Motor neuron (in vitro differentiated cells): ENCODE measurements at regions not wholly inside any gene's neighbourhood (a gene's known extent, or its start where the extent isn't known, plus 50 kb on each side); places are given as distances from the start of the nearest gene placed in this dataset.
A peak's percentile ranks its signal among the peaks of the same experiment; 100 is the strongest.
"Not testable (repeated sequence)": the region's sequence is repeated elsewhere in the genome, so short reads cannot be mapped to it uniquely, and the experiment has no call there.

Experiments used
- ATAC-seq, 8 experiments: fragments of 200-7000 bp; cut with Tn5 transposase; replicated peaks in 6 of 8; 2 replicates each; pipeline ENCODE4 v1.8.0; 2021; ENCODE audit warnings: mild to moderate bottlenecking in 8 of 8, moderate library complexity in 8 of 8
- H3K27ac ChIP-seq, 2 donors: fragments of 250-450 bp; sonication (Bioruptor Pico); 2 replicates each; pipeline ENCODE4 v1.9.0; 2021; ENCODE audit warnings: antibody characterized with exemption in 2 of 2, mild to moderate bottlenecking in 2 of 2, moderate library complexity in 1 of 2
- H3K4me1 ChIP-seq, 2 donors: fragments of 250-450 bp; sonication (Bioruptor Pico); replicated peaks in 1 of 2; 2 replicates each; pipeline ENCODE4 v1.6.1; 2021; ENCODE audit warnings: antibody characterized with exemption in 2 of 2, mild to moderate bottlenecking in 2 of 2, moderate library complexity in 1 of 2
- H3K4me3 ChIP-seq, 5 donors: fragments of 250-450 bp; sonication (Bioruptor Pico); 2 replicates each; pipeline ENCODE4 v1.9.0; 2021; ENCODE audit warnings: antibody characterized with exemption in 5 of 5, mild to moderate bottlenecking in 5 of 5, moderate library complexity in 4 of 5
- WGBS, 10 experiments: fragments of 450-650 bp; shearing (Covaris generic); methylation state at CpG; one replicate each; pipeline ENCODE4 v1.0.0; 2022; 5-methylcytosine and 5-hydroxymethylcytosine counted together
- in situ Hi-C, 9 experiments: fragments of 400-800 bp; cut with MboI; loops; one replicate each; pipeline ENCODE4 v1.15.0; 2021; ENCODE audit warnings: low sequenced_read_pairs in 9 of 9, low pct_unique_long_range_greater_than_20kb in 2 of 9; ENCODE audit not compliant: unreplicated experiment in 9 of 9

- WGBS, 10 experiments = 15 to 93% (median 66%) methylated on average over 2 to 7 of the region's 7 CpGs
- H3K4me3 ChIP-seq = no peak overlapping the region
- H3K27ac ChIP-seq = no peak overlapping the region
- ATAC-seq = no peak
- in situ Hi-C loops = loop anchor here in 1 of 9 experiments (25.0 kb wide), 1 partner anchor 155 kb away; no protein-coding TSS in a partner anchor
- H3K4me1 ChIP-seq = no peaks in the 10 kb centered on the region
These were observed 57.8 kb upstream of the ANKRD30A start for GRCh38 chr10:37067576-37067975.

GRCh38 chr10:37062296-37062695 lies 63.1 kb upstream of the ANKRD30A start:
- not testable (repeated sequence) for H3K4me3 ChIP-seq, H3K27ac ChIP-seq, ATAC-seq, H3K4me1 ChIP-seq
- in situ Hi-C loops = loop anchor here in 1 of 9 experiments (25.0 kb wide), 1 partner anchor 150 kb away; no protein-coding TSS in a partner anchor
- WGBS, 10 experiments = 43 to 100% (median 85%) methylated on average over 1 to 13 of the region's 16 CpGs

GRCh38 chr10:37057261-37057660 lies 68.1 kb upstream of the ANKRD30A start:
- in situ Hi-C loops = loop anchor here in 1 of 9 experiments (25.0 kb wide), 1 partner anchor 145 kb away; no protein-coding TSS in a partner anchor
- no peak overlapping the region for H3K27ac ChIP-seq
- H3K4me3 ChIP-seq = no peak overlapping the region
- 0 to 33% (median 6%) methylated on average over 1 of the region's 1 CpG; no CpG with 5 or more reads in 4 of the 10 experiments for WGBS, 10 experiments
- no peak for ATAC-seq
- no peaks in the 10 kb centered on the region for H3K4me1 ChIP-seq

GRCh38 chr10:37053476-37053875 lies 71.9 kb upstream of the ANKRD30A start:
- 12 to 87% (median 33%) methylated on average over 1 to 3 of the region's 3 CpGs for WGBS, 10 experiments
- H3K4me3 ChIP-seq = no peak overlapping the region
- no peak for ATAC-seq
- H3K4me1 ChIP-seq = no peaks in the 10 kb centered on the region
- H3K27ac ChIP-seq = no peak overlapping the region
- in situ Hi-C loops = loop anchor here in 1 of 9 experiments (25.0 kb wide), 1 partner anchor 141 kb away; no protein-coding TSS in a partner anchor

- in situ Hi-C loops = loop anchor here in 1 of 9 experiments (25.0 kb wide), 1 partner anchor 138 kb away; no protein-coding TSS in a partner anchor
- not testable (repeated sequence) for H3K4me1 ChIP-seq, H3K27ac ChIP-seq, H3K4me3 ChIP-seq, ATAC-seq
- WGBS, 10 experiments = 26 to 100% (median 82%) methylated on average over 1 to 4 of the region's 5 CpGs; no CpG with 5 or more reads in 6 of the 10 experiments
These were observed 75.4 kb upstream of the ANKRD30A start for GRCh38 chr10:37049982-37050381.

- H3K4me1 ChIP-seq, H3K4me3 ChIP-seq, H3K27ac ChIP-seq, in situ Hi-C loops, ATAC-seq: not testable (repeated sequence)
- WGBS, 10 experiments = 73 to 100% (median 88%) methylated on average over 2 to 9 of the region's 10 CpGs; no CpG with 5 or more reads in 7 of the 10 experiments
These were observed 81.1 kb upstream of the ANKRD30A start for GRCh38 chr10:37044319-37044718.

- 0 to 67% (median 31%) methylated on average over 1 of the region's 1 CpG; no CpG with 5 or more reads in 6 of the 10 experiments for WGBS, 10 experiments
- no peaks in the 10 kb centered on the region for H3K4me1 ChIP-seq
- H3K27ac ChIP-seq = no peak overlapping the region
- H3K4me3 ChIP-seq = no peak overlapping the region
- in situ Hi-C loops = no loop called here
- peak in 1 of 8 experiments; percentile 71 for ATAC-seq
These were observed 89.5 kb upstream of the ANKRD30A start for GRCh38 chr10:37035853-37036252.

GRCh38 chr10:37015498-37015897 lies 109.9 kb upstream of the ANKRD30A start:
- 6 to 83% (median 19%) methylated on average over 1 to 2 of the region's 2 CpGs; no CpG with 5 or more reads in 2 of the 10 experiments for WGBS, 10 experiments
- Histone ChIP-seq H3K4me3 (no peak overlapping the region), H3K27ac (no peak overlapping the region), H3K4me1 (peaks cover 0 to 5% of the 10 kb centered on the region in 2 donors)
- in situ Hi-C loops = no loop called here
- no peak for ATAC-seq

GRCh38 chr10:37010741-37011140 lies 114.7 kb upstream of the ANKRD30A start:
- no peak overlapping the region for H3K27ac ChIP-seq
- H3K4me1 ChIP-seq = peaks cover 0 to 5% of the 10 kb centered on the region in 2 donors
- no peak overlapping the region for H3K4me3 ChIP-seq
- WGBS, 10 experiments = 10 to 80% (median 37%) methylated on average over 2 to 7 of the region's 7 CpGs; no CpG with 5 or more reads in 1 of the 10 experiments
- peak in 1 of 8 experiments; percentile 80 for ATAC-seq
- in situ Hi-C loops = no loop called here

- ATAC-seq, H3K4me3 ChIP-seq, H3K27ac ChIP-seq, H3K4me1 ChIP-seq, in situ Hi-C loops: not testable (repeated sequence)
- 0 to 100% (median 24%) methylated on average over 1 to 2 of the region's 2 CpGs; no CpG with 5 or more reads in 2 of the 10 experiments for WGBS, 10 experiments
These were observed 117.1 kb upstream of the ANKRD30A start for GRCh38 chr10:37008276-37008675.

GRCh38 chr10:37003126-37003525 lies 122.3 kb upstream of the ANKRD30A start:
- in situ Hi-C loops = no loop called here
- peak in 4 of 8 experiments; percentile 24 to 91 (median 34) for ATAC-seq
- Histone ChIP-seq H3K4me1 (no peaks in the 10 kb centered on the region), H3K4me3 (no peak overlapping the region), H3K27ac (no peak overlapping the region)
- 14 to 100% (median 55%) methylated on average over 1 to 2 of the region's 2 CpGs; no CpG with 5 or more reads in 4 of the 10 experiments for WGBS, 10 experiments

- H3K27ac ChIP-seq, H3K4me3 ChIP-seq, in situ Hi-C loops, H3K4me1 ChIP-seq, ATAC-seq: not testable (repeated sequence)
- WGBS, 10 experiments = 17 to 89% (median 61%) methylated on average over 1 to 9 of the region's 14 CpGs; no CpG with 5 or more reads in 2 of the 10 experiments
These were observed 129.6 kb upstream of the ANKRD30A start for GRCh38 chr10:36995806-36996205.

- no peak for ATAC-seq
- H3K4me1 ChIP-seq = no peaks in the 10 kb centered on the region
- H3K4me3 ChIP-seq = no peak overlapping the region
- in situ Hi-C loops = no loop called here
- WGBS, 10 experiments = 0 to 98% (median 67%) methylated on average over 1 to 9 of the region's 10 CpGs; no CpG with 5 or more reads in 2 of the 10 experiments
- no peak overlapping the region for H3K27ac ChIP-seq
These were observed 130.5 kb upstream of the ANKRD30A start for GRCh38 chr10:36994886-36995285.

GRCh38 chr10:36989233-36989632 lies 136.2 kb upstream of the ANKRD30A start:
- Histone ChIP-seq H3K4me1 (no peaks in the 10 kb centered on the region), H3K27ac (no peak overlapping the region), H3K4me3 (no peak overlapping the region)
- WGBS, 10 experiments = 40 to 100% (median 80%) methylated on average over 1 of the region's 12 CpGs; no CpG with 5 or more reads in 7 of the 10 experiments
- in situ Hi-C loops = no loop called here
- no peak for ATAC-seq
